ENCODE measurements at regions not wholly inside any gene's neighbourhood (a gene's known extent, or its start where the extent isn't known, plus 50 kb on each side); places are given as distances from the start of the nearest gene placed in this dataset.

- no peaks in the 10 kb centered on the region for H3K27me3 ChIP-seq (ENCODE audit: insufficient read depth, poor library complexity, severe bottlenecking)
- DNase-seq (ENCODE audit: low read depth in 1 of 2, low spot score in 1 of 2), result no peak
- TF ChIP-seq SPI1 (IDR thresholded peaks at IDR 0.05; ENCODE audit: borderline replicate concordance, low read depth) (no peak), REST (IDR thresholded peaks at IDR 0.05; ENCODE audit: insufficient replicate concordance, low read depth) (no peak), POLR2AphosphoS5 (IDR thresholded peaks at IDR 0.05; ENCODE audit: low read depth) (no peak)
- H3K27ac ChIP-seq (replicated peaks), result no peak overlapping the region
- H3K4me3 ChIP-seq (replicated peaks; ENCODE audit: insufficient read depth, low read length), result no peak overlapping the region
Observed at GRCh38 chr7:45294559-45294958, 137.0 kb downstream of the RAMP3 start.

- TF ChIP-seq POLR2AphosphoS5 (IDR thresholded peaks at IDR 0.05; ENCODE audit: low read depth), result no peak
- TF ChIP-seq REST (IDR thresholded peaks at IDR 0.05; ENCODE audit: insufficient replicate concordance, low read depth), result no peak
- no peak for TF ChIP-seq SPI1 (IDR thresholded peaks at IDR 0.05; ENCODE audit: borderline replicate concordance, low read depth)
- no peak for TF ChIP-seq GABPA (IDR thresholded peaks at IDR 0.05; ENCODE audit: low read depth)
- TF ChIP-seq CTCF (IDR thresholded peaks at IDR 0.05; ENCODE audit: insufficient read depth, low read length), result no peak
- Histone ChIP-seq H3K27me3 (ENCODE audit: insufficient read depth, poor library complexity, severe bottlenecking) (no peaks in the 10 kb centered on the region), H3K27ac (replicated peaks) (no peak overlapping the region), H3K4me3 (replicated peaks; ENCODE audit: insufficient read depth, low read length) (no peak overlapping the region)
- no peak for DNase-seq (ENCODE audit: low read depth in 1 of 2, low spot score in 1 of 2)
Observed at GRCh38 chr7:45295222-45295621, 137.6 kb downstream of the RAMP3 start.

GRCh38 chr7:45296748-45297147 lies 139.2 kb downstream of the RAMP3 start:
- H3K4me3 ChIP-seq (replicated peaks; ENCODE audit: insufficient read depth, low read length), result no peak overlapping the region
- no peaks in the 10 kb centered on the region for H3K27me3 ChIP-seq (ENCODE audit: insufficient read depth, poor library complexity, severe bottlenecking)
- DNase-seq (ENCODE audit: low read depth in 1 of 2, low spot score in 1 of 2), result no peak
- H3K27ac ChIP-seq (replicated peaks), result no peak overlapping the region
- TF ChIP-seq GABPA (IDR thresholded peaks at IDR 0.05; ENCODE audit: low read depth) (no peak), REST (IDR thresholded peaks at IDR 0.05; ENCODE audit: insufficient replicate concordance, low read depth) (no peak), SPI1 (IDR thresholded peaks at IDR 0.05; ENCODE audit: borderline replicate concordance, low read depth) (no peak), CTCF (IDR thresholded peaks at IDR 0.05; ENCODE audit: insufficient read depth, low read length) (no peak), POLR2AphosphoS5 (IDR thresholded peaks at IDR 0.05; ENCODE audit: low read depth) (no peak)
